Lower lobe of right lung (tissue), 2 donors: ENCODE measurements at regions not wholly inside any gene's neighbourhood (a gene's known extent, or its start where the extent isn't known, plus 50 kb on each side); places are given as distances from the start of the nearest gene placed in this dataset.

ENCODE experiments used
- ATAC-seq, 2 donors: fragments of 200-7000 bp; cut with Tn5 transposase; one replicate each; pipeline ENCODE4 v1.9.1; 2020 to 2022; ENCODE audit warnings: mild to moderate bottlenecking in 2 of 2, moderate library complexity in 2 of 2
- DNase-seq: peaks from one replicate; pipeline ENCODE4 v3.0.0-alpha.2; 2020
- H3K27ac ChIP-seq: fragments of 200-600 bp; one replicate; pipeline ENCODE4 v1.8.0; 2022
- H3K27me3 ChIP-seq: fragments of 200-600 bp; one replicate; pipeline ENCODE4 v1.8.0; 2022; ENCODE audit warnings: low read depth
- H3K36me3 ChIP-seq: fragments of 200-600 bp; one replicate; pipeline ENCODE4 v1.8.0; 2022; ENCODE audit warnings: mild to moderate bottlenecking
- H3K4me1 ChIP-seq: fragments of 200-600 bp; one replicate; pipeline ENCODE4 v1.8.0; 2022
- H3K4me3 ChIP-seq: fragments of 200-600 bp; one replicate; pipeline ENCODE4 v1.8.0; 2022; ENCODE audit warnings: mild to moderate bottlenecking
- H3K9me3 ChIP-seq: fragments of 200-600 bp; one replicate; pipeline ENCODE4 v1.8.0; 2022
- CTCF ChIP-seq: fragments of 200-600 bp; IDR thresholded peaks from one replicate; pipeline ENCODE4 v1.8.0; 2022; ENCODE audit warnings: antibody characterized with exemption, mild to moderate bottlenecking
- intact Hi-C: fragments of 100-400 bp; cut with DNase I; formaldehyde crosslinking; loops from one replicate; pipeline ENCODE4 v1.11.0; 2022
- donor health status: DM: no; HTN: yes; CAD: no; lungs with severe emphysema.

DNA sequence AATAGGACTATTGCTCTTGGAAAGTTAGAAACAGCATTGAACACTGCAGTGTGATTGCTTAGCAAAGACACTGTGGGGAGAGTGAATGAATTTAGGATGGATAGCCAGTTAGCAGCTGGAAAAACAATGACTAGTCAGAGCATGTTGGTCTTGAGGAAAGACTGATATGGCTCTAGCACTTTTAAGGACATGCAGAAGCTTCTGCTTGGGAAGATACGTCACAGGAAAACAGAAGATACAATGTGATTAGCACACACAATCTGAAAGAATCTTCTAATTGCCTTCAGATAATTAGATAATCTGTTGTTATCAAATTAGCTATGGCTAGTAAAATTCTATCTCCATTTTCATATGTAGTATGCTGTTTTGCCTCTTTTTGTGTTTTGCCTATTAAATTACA lies 530.7 kb upstream of the CHORDC1 start:
- Histone ChIP-seq H3K4me3 (no peak overlapping the region), H3K27ac (no peak overlapping the region), H3K4me1 (no peaks in the 10 kb centered on the region), H3K36me3 (no peaks in the 10 kb centered on the region), H3K27me3 (no peaks in the 10 kb centered on the region), H3K9me3 (no peaks in the 10 kb centered on the region)
- intact Hi-C loops, result no loop called here
- no peak for TF ChIP-seq CTCF
- ATAC-seq (no peak), DNase-seq (no peak)

GRCh38 chr11:90747057-90747456 lies 524.2 kb upstream of the CHORDC1 start:
- Histone ChIP-seq H3K27me3 (no peaks in the 10 kb centered on the region), H3K4me3 (no peak overlapping the region), H3K36me3 (no peaks in the 10 kb centered on the region), H3K9me3 (no peaks in the 10 kb centered on the region), H3K27ac (no peak overlapping the region), H3K4me1 (no peaks in the 10 kb centered on the region)
- DNase-seq (no peak), ATAC-seq (no peak)
- no peak for TF ChIP-seq CTCF
- intact Hi-C loops, result no loop called here

GRCh38 chr11:90744169-90744568 lies 521.3 kb upstream of the CHORDC1 start:
- ATAC-seq (no peak), DNase-seq (no peak)
- no peaks in the 10 kb centered on the region for H3K27me3 ChIP-seq
- TF ChIP-seq CTCF, result no peak
- intact Hi-C loops, result no loop called here
- H3K27ac ChIP-seq, result no peak overlapping the region
- H3K4me3 ChIP-seq, result no peak overlapping the region
- no peaks in the 10 kb centered on the region for H3K4me1 ChIP-seq
- H3K36me3 ChIP-seq, result no peaks in the 10 kb centered on the region
- H3K9me3 ChIP-seq, result no peaks in the 10 kb centered on the region

DNA sequence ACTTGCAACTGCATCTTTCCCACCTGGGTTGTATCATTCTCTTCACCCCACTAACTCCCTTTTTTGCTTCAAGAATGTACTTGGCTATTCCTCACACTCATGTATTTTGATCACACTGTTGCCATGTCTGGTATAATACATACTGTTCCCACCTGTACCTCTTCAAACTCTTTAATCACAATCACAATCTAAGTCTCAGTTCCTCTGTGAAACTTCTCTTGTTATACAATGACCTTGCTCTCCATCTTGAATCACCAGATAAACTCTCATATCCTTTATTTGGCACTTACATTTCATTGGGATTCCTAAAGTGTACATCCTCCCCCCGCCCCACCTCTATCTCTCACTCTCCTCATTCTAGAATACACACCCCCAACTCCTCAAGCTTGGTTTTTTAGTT lies 516.0 kb upstream of the CHORDC1 start:
- DNase-seq, result no peak
- intact Hi-C loops, result no loop called here
- Histone ChIP-seq H3K36me3 (no peaks in the 10 kb centered on the region), H3K4me1 (no peaks in the 10 kb centered on the region), H3K9me3 (no peaks in the 10 kb centered on the region), H3K4me3 (no peak overlapping the region), H3K27me3 (no peaks in the 10 kb centered on the region), H3K27ac (no peak overlapping the region)
- no peak for TF ChIP-seq CTCF
- ATAC-seq, result no peak

- no peaks in the 10 kb centered on the region for H3K4me1 ChIP-seq
- no peak for TF ChIP-seq CTCF
- intact Hi-C loops, result no loop called here
- no peaks in the 10 kb centered on the region for H3K9me3 ChIP-seq
- no peak for DNase-seq
- no peak for ATAC-seq
- H3K27ac ChIP-seq, result no peak overlapping the region
- H3K4me3 ChIP-seq, result no peak overlapping the region
- no peaks in the 10 kb centered on the region for H3K36me3 ChIP-seq
- no peaks in the 10 kb centered on the region for H3K27me3 ChIP-seq
Observed at GRCh38 chr11:90737444-90738050, 514.7 kb upstream of the CHORDC1 start.

- H3K27me3 ChIP-seq, result no peaks in the 10 kb centered on the region
- no peak for DNase-seq
- no peaks in the 10 kb centered on the region for H3K9me3 ChIP-seq
- intact Hi-C loops, result no loop called here
- H3K4me1 ChIP-seq, result no peaks in the 10 kb centered on the region
- H3K4me3 ChIP-seq, result no peak overlapping the region
- no peaks in the 10 kb centered on the region for H3K36me3 ChIP-seq
- no peak for TF ChIP-seq CTCF
- no peak overlapping the region for H3K27ac ChIP-seq
- ATAC-seq, result no peak
Observed at GRCh38 chr11:90732486-90732885, 509.6 kb upstream of the CHORDC1 start.
